Ovary (tissue), 3 donors: ENCODE measurements at regions not wholly inside any gene's neighbourhood (a gene's known extent, or its start where the extent isn't known, plus 50 kb on each side); places are given as distances from the start of the nearest gene placed in this dataset.

Source experiments
- POLR2A ChIP-seq: fragments of 450-650 bp; IDR thresholded peaks from one replicate; pipeline ENCODE4 v1.6.1; 2017; ENCODE audit warnings: antibody characterized with exemption, mild to moderate bottlenecking, moderate library complexity
- TF ChIP-seq, protein P1 (sequence below), 3 donors: fragments of 450-650 bp in 2 of 3; fragments of 200-600 bp in 1 of 3; IDR thresholded peaks; one replicate each; pipeline versions ENCODE4 v1.5.1 to v1.8.0; 2016 to 2022; ENCODE audit warnings: antibody characterized with exemption in 3 of 3, mild to moderate bottlenecking in 1 of 3
- donor health status: DM: no; HTN: no; CAD: no.

DNA sequence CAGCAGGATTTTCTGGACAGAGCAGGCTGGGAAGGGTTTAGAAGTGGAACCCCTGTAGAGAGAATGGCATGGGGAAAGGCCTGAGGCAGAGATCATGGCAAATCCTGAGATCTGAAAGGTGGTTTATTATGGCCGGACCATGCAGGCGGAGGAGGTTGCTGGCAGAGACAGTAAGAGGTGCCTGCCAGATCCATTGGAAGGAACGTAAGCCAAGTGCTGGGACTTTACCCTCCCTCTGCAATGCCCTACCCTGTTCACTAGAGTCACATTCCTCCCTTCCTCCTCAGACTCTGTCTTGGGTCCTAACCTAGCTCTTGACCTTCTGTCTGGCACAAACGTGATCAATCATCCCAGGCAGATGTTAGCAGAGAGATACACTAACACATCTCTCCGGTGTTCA is 66.4 kb upstream of the SLC22A23 start:
- TF ChIP-seq, protein P1, sequence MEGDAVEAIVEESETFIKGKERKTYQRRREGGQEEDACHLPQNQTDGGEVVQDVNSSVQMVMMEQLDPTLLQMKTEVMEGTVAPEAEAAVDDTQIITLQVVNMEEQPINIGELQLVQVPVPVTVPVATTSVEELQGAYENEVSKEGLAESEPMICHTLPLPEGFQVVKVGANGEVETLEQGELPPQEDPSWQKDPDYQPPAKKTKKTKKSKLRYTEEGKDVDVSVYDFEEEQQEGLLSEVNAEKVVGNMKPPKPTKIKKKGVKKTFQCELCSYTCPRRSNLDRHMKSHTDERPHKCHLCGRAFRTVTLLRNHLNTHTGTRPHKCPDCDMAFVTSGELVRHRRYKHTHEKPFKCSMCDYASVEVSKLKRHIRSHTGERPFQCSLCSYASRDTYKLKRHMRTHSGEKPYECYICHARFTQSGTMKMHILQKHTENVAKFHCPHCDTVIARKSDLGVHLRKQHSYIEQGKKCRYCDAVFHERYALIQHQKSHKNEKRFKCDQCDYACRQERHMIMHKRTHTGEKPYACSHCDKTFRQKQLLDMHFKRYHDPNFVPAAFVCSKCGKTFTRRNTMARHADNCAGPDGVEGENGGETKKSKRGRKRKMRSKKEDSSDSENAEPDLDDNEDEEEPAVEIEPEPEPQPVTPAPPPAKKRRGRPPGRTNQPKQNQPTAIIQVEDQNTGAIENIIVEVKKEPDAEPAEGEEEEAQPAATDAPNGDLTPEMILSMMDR (IDR thresholded peaks at IDR 0.05): no peak
- no peak for TF ChIP-seq POLR2A
